ENCODE measurements at regions not wholly inside any gene's neighbourhood (a gene's known extent, or its start where the extent isn't known, plus 50 kb on each side); places are given as distances from the start of the nearest gene placed in this dataset.

- TF ChIP-seq, protein P1, sequence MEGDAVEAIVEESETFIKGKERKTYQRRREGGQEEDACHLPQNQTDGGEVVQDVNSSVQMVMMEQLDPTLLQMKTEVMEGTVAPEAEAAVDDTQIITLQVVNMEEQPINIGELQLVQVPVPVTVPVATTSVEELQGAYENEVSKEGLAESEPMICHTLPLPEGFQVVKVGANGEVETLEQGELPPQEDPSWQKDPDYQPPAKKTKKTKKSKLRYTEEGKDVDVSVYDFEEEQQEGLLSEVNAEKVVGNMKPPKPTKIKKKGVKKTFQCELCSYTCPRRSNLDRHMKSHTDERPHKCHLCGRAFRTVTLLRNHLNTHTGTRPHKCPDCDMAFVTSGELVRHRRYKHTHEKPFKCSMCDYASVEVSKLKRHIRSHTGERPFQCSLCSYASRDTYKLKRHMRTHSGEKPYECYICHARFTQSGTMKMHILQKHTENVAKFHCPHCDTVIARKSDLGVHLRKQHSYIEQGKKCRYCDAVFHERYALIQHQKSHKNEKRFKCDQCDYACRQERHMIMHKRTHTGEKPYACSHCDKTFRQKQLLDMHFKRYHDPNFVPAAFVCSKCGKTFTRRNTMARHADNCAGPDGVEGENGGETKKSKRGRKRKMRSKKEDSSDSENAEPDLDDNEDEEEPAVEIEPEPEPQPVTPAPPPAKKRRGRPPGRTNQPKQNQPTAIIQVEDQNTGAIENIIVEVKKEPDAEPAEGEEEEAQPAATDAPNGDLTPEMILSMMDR (IDR thresholded peaks at IDR 0.05): no peak
- TF ChIP-seq POLR2A (IDR thresholded peaks at IDR 0.05): no peak
- TF ChIP-seq POLR2AphosphoS5 (IDR thresholded peaks at IDR 0.05): no peak
Observed at GRCh38 chr16:9183682-9184353, 92.4 kb downstream of the HAPSTR1 start.

Data from breast epithelium (tissue), 3 donors.